Naive thymus-derived CD8-positive, alpha-beta T cell (primary cell): ENCODE measurements at regions not wholly inside any gene's neighbourhood (a gene's known extent, or its start where the extent isn't known, plus 50 kb on each side); places are given as distances from the start of the nearest gene placed in this dataset.
"Not testable (repeated sequence)": the region's sequence is repeated elsewhere in the genome, so short reads cannot be mapped to it uniquely, and the experiment has no call there.

Experiments used
- ATAC-seq, 2 donors: fragments of 150-1000 bp; cut with Tn5 transposase in 1 of 2; sonication (Bioruptor Pico), chemical (Tn5 transposase) in 1 of 2; 1 replicate in 1 of 2; 2 replicates in 1 of 2; pipeline ENCODE4 v1.10.0; 2021; ENCODE audit warnings: mild to moderate bottlenecking in 2 of 2, moderate library complexity in 2 of 2
- POLR2A ChIA-PET: fragments of 350-600 bp; sonication (Branson Sonifier 250); formaldehyde crosslinking; loops from one replicate; lab custom pipeline; 2021; ENCODE audit warnings: antibody characterized with exemption; lab: Charles Lee
- DNase-seq, 10 donors: peaks; one replicate each; pipeline versions ENCODE4 v3.0.0 to v3.0.0-alpha.2; 2020 to 2022
- H3K27ac Mint-ChIP-seq, 10 donors: one replicate each; pipeline ENCODE4 v1.8.0; 2020 to 2022; ENCODE audit warnings: mild to moderate bottlenecking in 10 of 10, mixed read lengths in 10 of 10, moderate library complexity in 4 of 10, inconsistent platforms in 1 of 10
- H3K27me3 Mint-ChIP-seq, 5 donors: one replicate each; pipeline ENCODE4 v1.8.0; 2021 to 2022; ENCODE audit warnings: mixed read lengths in 5 of 5
- H3K36me3 Mint-ChIP-seq, 3 donors: one replicate each; pipeline ENCODE4 v1.8.0; 2020 to 2022; ENCODE audit warnings: mixed read lengths in 3 of 3, mild to moderate bottlenecking in 2 of 3, inconsistent platforms in 1 of 3
- H3K4me1 Mint-ChIP-seq, 4 donors: one replicate each; pipeline ENCODE4 v1.8.0; 2021 to 2022; ENCODE audit warnings: mixed read lengths in 4 of 4
- H3K4me3 Mint-ChIP-seq, 10 donors: one replicate each; pipeline ENCODE4 v1.8.0; 2020 to 2022; ENCODE audit warnings: mild to moderate bottlenecking in 10 of 10, mixed read lengths in 10 of 10, moderate library complexity in 6 of 10, inconsistent platforms in 1 of 10
- H3K9me3 Mint-ChIP-seq, 9 donors: one replicate each; pipeline ENCODE4 v1.8.0; 2020 to 2022; ENCODE audit warnings: mixed read lengths in 9 of 9, mild to moderate bottlenecking in 3 of 9, inconsistent platforms in 1 of 9, moderate library complexity in 1 of 9

DNA sequence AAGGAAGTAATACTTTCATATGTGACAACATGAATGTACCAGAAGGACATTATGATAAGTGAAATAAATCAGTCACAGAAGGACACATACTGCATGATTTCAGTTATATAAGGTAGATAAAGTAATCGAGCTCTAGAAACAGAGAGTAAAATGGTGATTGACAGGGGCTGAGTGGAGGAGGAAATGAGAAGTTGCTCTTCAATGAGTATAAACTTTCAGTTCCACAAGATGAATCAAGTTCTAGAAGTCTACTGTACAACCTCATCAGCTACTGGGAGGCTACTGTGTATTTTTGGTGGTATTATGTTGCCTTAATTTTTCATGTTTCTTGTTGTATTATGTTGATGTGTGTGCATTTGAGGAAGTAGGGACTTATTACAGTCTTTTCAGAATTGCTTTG lies 270.9 kb upstream of the GRIA3 start:
- ATAC-seq = no peak
- DNase-seq = no peak
- H3K27ac Mint-ChIP-seq = no peak overlapping the region
- no peaks in the 10 kb centered on the region for H3K4me1 Mint-ChIP-seq
- H3K36me3 Mint-ChIP-seq = no peaks in the 10 kb centered on the region
- POLR2A ChIA-PET = no interaction called here
- H3K9me3 Mint-ChIP-seq = peaks cover 0 to 28% (median 5%) of the 10 kb centered on the region in 9 donors
- no peaks in the 10 kb centered on the region for H3K27me3 Mint-ChIP-seq
- no peak overlapping the region for H3K4me3 Mint-ChIP-seq

DNA sequence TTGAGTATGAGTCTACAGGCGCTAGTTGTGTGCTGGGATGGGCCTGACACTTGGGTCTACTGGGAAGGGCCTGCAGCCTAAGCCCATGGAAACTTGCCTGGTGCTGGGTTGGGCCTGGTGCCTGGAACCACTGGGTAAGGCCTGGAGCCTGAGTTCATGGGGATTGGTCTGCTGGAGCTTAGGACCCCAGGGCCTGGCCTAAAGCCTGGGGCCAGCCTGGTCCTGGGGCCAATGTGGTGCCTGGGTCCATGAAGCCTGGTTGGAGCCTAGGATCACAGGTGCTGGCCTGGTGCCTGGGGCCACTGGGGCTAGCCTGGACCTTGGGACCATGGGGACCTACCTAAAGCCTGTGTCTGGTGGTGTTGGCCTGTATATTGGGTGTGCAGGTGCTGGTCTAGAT lies 270.3 kb upstream of the GRIA3 start:
- H3K27me3 Mint-ChIP-seq = no peaks in the 10 kb centered on the region
- H3K27ac Mint-ChIP-seq = no peak overlapping the region
- POLR2A ChIA-PET = no interaction called here
- H3K4me3 Mint-ChIP-seq = no peak overlapping the region
- no peaks in the 10 kb centered on the region for H3K36me3 Mint-ChIP-seq
- ATAC-seq (no peak), DNase-seq (no peak)
- H3K4me1 Mint-ChIP-seq = no peaks in the 10 kb centered on the region
- H3K9me3 Mint-ChIP-seq = peaks cover 0 to 28% (median 7%) of the 10 kb centered on the region in 9 donors

DNA sequence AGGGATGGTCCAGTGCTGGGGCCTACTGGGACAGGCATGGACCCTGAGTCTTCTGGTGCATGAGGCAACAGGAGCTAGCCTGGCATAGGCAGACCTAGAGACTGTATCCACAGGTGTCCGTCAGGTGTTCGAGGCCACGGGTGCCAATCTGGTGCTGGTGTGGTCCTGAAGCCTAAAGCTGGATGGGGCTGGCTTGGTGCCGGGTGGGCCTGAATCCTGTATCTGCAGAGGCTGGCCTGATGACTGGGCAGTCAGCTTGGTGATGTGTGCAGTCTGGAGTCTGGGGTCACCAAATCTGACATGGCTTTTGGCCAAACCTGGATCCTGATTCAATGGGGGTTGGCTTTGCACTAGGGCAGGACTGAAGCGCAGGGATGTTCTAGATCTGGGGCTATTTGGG lies 269.8 kb upstream of the GRIA3 start:
- no peak for DNase-seq
- no peak for ATAC-seq
- H3K27me3 Mint-ChIP-seq = no peaks in the 10 kb centered on the region
- H3K9me3 Mint-ChIP-seq = peaks cover 0 to 27% (median 5%) of the 10 kb centered on the region in 9 donors
- no peaks in the 10 kb centered on the region for H3K4me1 Mint-ChIP-seq
- no peaks in the 10 kb centered on the region for H3K36me3 Mint-ChIP-seq
- no peak overlapping the region for H3K27ac Mint-ChIP-seq
- no peak overlapping the region for H3K4me3 Mint-ChIP-seq
- POLR2A ChIA-PET = no interaction called here

DNA sequence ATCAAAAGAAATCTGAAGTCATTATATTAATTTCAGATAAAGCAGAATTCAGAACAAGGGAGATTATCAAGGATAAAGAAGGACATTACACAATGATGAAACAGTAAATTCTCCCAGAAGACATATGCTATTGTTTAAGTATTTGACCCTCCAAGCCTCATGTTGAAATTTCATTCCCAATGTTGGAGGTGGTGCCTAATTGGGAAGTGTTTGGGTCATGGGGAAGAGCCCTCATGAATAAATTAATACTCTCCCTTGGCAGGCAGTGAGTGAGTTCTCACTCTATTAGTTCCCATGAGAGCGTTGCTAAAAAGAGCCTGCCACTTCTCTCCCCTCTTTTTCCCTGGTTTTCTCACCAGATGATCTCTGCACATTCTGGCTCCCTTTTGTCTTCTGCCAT lies 249.9 kb upstream of the GRIA3 start:
- ATAC-seq = no peak

DNA sequence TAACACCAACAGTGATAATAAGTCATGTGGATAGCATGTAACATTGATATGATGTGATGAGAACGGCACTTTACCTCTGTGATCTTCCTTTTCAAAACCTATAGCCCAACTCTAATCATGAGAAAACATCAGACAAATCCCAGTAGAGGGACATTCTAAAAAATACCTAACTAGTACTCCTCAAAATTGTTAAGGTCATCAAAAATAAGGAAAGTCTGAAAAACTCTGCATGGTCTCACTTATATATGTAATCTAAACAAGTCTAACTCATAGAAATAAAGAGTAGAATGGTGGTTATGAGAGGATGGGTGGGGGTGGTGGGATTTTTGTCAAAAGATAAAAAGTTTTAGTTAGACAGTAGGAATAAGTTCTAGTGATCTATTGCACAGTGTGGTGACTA lies 243.9 kb upstream of the GRIA3 start:
- ATAC-seq (no peak), DNase-seq (no peak)
- H3K27me3 Mint-ChIP-seq = no peaks in the 10 kb centered on the region
- no peak overlapping the region for H3K27ac Mint-ChIP-seq
- no peaks in the 10 kb centered on the region for H3K4me1 Mint-ChIP-seq
- H3K9me3 Mint-ChIP-seq = peaks cover 0 to 6% (median 2%) of the 10 kb centered on the region in 9 donors
- POLR2A ChIA-PET = no interaction called here
- no peaks in the 10 kb centered on the region for H3K36me3 Mint-ChIP-seq
- no peak overlapping the region for H3K4me3 Mint-ChIP-seq

More for the DNA sequence above, 249.9 kb upstream of the GRIA3 start:
- Mint-ChIP-seq H3K4me3 (no peak overlapping the region), H3K27ac (no peak overlapping the region), H3K27me3 (no peaks in the 10 kb centered on the region), H3K9me3 (peaks cover 0 to 7% (median 0%) of the 10 kb centered on the region in 9 donors), H3K36me3 (no peaks in the 10 kb centered on the region), H3K4me1 (no peaks in the 10 kb centered on the region)
- DNase-seq = no peak
- POLR2A ChIA-PET = no interaction called here

DNA sequence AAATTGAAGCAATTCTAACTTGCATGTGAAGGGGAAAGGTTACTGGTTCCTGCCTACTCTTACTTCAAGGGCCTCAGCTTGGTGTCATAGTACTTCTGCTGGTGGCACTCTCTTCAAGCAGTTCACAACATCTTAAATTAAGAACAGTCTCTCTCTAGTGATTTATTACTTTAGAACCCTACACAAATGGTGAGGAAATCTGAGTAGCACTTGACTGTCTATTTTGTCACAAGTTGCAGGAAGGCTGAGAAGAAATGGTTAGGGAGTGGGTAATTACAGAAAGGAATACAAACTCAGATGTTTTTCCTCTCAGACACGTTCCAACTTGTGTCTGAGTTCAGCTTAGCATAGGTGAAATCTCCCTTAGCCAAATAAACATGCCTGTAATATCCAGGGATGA lies 242.3 kb upstream of the GRIA3 start:
- H3K9me3 Mint-ChIP-seq = peaks cover 0 to 6% (median 2%) of the 10 kb centered on the region in 9 donors
- no peaks in the 10 kb centered on the region for H3K4me1 Mint-ChIP-seq
- ATAC-seq = no peak
- DNase-seq = no peak
- no peak overlapping the region for H3K27ac Mint-ChIP-seq
- no peaks in the 10 kb centered on the region for H3K36me3 Mint-ChIP-seq
- H3K4me3 Mint-ChIP-seq = no peak overlapping the region
- POLR2A ChIA-PET = no interaction called here
- no peaks in the 10 kb centered on the region for H3K27me3 Mint-ChIP-seq

DNA sequence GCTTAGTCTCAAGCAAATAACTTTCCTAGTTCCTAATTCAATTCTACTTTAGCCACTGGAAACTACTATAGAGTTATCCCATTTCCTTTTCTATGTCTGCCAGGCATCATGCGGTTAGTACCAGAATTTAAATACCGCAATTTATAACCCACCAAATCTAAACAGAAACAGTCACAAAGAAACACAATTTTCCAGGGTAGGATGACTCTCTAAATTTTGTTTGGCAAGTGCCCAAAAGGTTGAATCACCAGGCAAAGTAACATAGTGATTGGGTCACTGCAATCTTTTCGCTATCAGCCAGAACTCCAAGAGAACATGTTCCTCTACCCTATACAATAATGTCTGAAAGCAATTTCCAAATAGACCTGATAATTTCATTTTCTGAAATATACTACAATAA lies 240.2 kb upstream of the GRIA3 start:
- no peaks in the 10 kb centered on the region for H3K4me1 Mint-ChIP-seq
- POLR2A ChIA-PET = no interaction called here
- H3K9me3 Mint-ChIP-seq = peaks cover 0 to 6% (median 2%) of the 10 kb centered on the region in 9 donors
- ATAC-seq (no peak), DNase-seq (no peak)
- no peak overlapping the region for H3K27ac Mint-ChIP-seq
- H3K4me3 Mint-ChIP-seq = no peak overlapping the region
- no peaks in the 10 kb centered on the region for H3K36me3 Mint-ChIP-seq
- H3K27me3 Mint-ChIP-seq = no peaks in the 10 kb centered on the region

DNA sequence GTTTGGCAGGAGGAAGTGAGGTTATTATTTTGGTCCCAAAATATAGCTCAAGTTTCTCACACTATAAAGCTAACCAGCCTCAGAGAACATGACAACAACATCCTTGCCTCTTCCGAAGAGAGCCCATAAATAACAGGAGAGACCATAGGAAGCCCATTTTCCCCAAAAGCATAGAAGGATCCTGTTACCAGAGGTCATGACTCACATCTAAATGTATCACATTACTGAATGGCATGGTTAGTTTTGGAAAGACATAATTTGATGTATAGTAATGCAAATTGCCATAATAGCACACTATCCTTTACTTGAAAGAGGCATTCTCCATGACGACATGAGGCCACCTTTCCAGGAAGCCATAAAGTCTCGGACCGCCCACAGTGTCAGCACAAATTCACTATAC lies 238.8 kb upstream of the GRIA3 start:
- Mint-ChIP-seq H3K27me3 (no peaks in the 10 kb centered on the region), H3K36me3 (no peaks in the 10 kb centered on the region), H3K9me3 (peaks cover 0 to 7% (median 2%) of the 10 kb centered on the region in 9 donors), H3K27ac (peak overlapping the region in 2 of 10 donors; percentile 18 to 34), H3K4me1 (no peaks in the 10 kb centered on the region), H3K4me3 (no peak overlapping the region)
- POLR2A ChIA-PET = no interaction called here
- no peak for DNase-seq
- no peak for ATAC-seq

DNA sequence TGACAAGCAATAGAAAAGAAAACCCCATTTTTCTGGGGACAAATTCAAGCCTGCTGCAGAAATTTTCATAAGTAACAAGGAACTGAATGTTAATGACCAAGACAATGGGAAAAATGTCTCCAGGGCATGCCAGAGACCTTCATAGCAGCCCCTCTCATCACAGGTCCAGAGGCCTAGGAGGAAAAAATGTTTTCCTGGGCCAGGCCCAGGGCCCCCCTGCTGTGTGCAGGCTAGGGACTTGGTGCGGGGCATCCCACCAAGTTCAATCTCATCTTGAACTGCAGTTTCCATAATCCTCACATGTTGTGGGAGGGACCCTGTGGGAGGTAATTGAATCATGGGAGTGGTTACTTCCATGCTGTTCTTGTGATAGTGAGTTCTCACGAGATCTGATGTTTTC lies 211.5 kb upstream of the GRIA3 start:
- DNase-seq = no peak
- Mint-ChIP-seq H3K27ac (no peak overlapping the region), H3K27me3 (no peaks in the 10 kb centered on the region), H3K4me3 (no peak overlapping the region), H3K9me3 (peaks cover 0 to 10% (median 7%) of the 10 kb centered on the region in 9 donors), H3K4me1 (no peaks in the 10 kb centered on the region), H3K36me3 (peaks cover 0 to 4% (median 0%) of the 10 kb centered on the region in 3 donors)
- POLR2A ChIA-PET = no interaction called here
- no peak for ATAC-seq

DNA sequence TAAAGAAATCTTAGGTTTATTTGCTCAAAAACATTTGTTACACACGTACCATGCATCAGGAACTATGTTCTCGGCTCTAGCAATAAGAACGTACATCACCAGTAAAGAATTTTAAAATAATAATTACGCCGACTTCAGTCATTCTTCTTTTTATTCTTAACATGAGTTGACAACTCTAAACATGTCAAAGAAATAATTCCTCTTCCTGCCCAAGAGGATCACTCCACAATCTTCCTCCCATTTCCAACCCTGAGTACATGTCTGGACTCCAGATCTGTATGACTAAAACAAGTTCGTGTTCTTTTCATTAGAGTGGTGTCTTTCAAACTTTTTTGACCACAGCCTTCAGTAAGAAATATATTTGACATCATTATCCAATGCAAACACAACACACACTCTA lies 201.6 kb upstream of the GRIA3 start:
- ATAC-seq (no peak), DNase-seq (no peak)
- no peaks in the 10 kb centered on the region for H3K27me3 Mint-ChIP-seq
- H3K27ac Mint-ChIP-seq = no peak overlapping the region
- no peak overlapping the region for H3K4me3 Mint-ChIP-seq
- POLR2A ChIA-PET = no interaction called here
- H3K4me1 Mint-ChIP-seq = no peaks in the 10 kb centered on the region
- H3K36me3 Mint-ChIP-seq = no peaks in the 10 kb centered on the region
- H3K9me3 Mint-ChIP-seq = peaks cover 0 to 11% (median 0%) of the 10 kb centered on the region in 9 donors

DNA sequence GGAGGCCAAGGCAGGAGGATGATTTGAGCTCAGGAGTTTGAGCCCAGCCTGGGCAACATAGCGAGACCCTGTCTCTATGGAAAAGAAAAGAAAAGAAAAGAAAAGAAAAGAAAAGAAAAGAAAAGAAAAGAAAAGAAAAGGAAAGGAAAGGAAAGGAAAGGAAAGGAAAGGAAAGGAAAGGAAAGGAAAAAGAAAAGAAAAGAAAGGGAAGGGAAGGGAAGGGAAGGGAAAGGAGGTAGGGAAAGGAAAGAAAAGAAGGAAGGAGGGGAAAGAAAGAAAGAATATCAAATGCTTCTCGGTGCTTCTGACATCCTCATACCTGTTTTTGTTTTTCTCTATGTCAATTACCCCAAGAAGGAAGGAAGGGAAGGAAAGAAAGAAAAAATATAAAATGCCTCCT lies 181.2 kb upstream of the GRIA3 start:
- H3K4me1 Mint-ChIP-seq, ATAC-seq, H3K27me3 Mint-ChIP-seq, DNase-seq, H3K4me3 Mint-ChIP-seq, H3K36me3 Mint-ChIP-seq, POLR2A ChIA-PET: not testable (repeated sequence)
- H3K27ac Mint-ChIP-seq = peak overlapping the region in 1 of 10 donors; percentile 64
- H3K9me3 Mint-ChIP-seq = peaks cover 0 to 24% (median 3%) of the 10 kb centered on the region in 9 donors

DNA sequence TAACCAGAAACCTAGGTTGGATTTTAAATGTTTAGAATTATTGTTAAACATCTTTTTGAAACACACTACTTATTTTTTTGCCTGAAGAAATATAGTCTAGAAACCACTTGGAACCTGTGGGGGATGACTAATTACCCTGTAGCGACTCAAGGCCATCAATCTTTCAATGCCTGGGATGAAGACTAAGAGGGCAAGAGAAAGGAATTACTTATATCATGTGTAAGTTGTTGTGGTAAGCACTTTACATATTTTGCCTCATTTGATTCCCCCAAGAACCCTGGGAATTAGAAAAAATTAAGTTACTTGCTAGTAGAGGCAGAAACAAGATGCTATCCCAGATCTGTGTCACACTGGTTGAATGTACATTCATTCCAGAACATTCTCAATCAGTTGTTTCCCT lies 170.9 kb upstream of the GRIA3 start:
- Mint-ChIP-seq H3K4me1 (no peaks in the 10 kb centered on the region), H3K9me3 (peaks cover 0 to 16% (median 4%) of the 10 kb centered on the region in 9 donors), H3K4me3 (no peak overlapping the region), H3K27ac (no peak overlapping the region), H3K27me3 (no peaks in the 10 kb centered on the region), H3K36me3 (peaks cover 0 to 9% (median 0%) of the 10 kb centered on the region in 3 donors)
- POLR2A ChIA-PET = no interaction called here
- ATAC-seq = no peak
- DNase-seq = no peak

DNA sequence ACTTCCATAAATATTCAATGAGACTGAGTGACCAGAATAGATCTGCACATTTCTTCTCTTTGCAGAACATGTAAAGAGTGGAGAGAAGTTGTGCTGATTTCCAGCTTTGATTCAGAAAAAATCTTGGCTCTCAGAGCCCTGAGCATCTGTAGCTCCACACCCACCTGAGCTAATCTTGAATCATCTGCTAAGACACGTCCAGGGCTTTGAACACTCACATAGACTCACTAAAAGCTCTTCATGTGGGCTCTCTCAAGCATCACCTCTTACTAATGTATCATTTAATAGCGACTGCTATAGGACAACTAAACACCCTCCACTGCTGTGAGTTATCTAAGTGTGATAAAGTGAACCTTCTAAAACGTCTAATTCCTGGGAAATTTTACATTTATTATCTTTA lies 147.7 kb upstream of the GRIA3 start:
- POLR2A ChIA-PET = no interaction called here
- peaks cover 0 to 4% (median 0%) of the 10 kb centered on the region in 5 donors for H3K27me3 Mint-ChIP-seq
- H3K4me3 Mint-ChIP-seq = no peak overlapping the region
- no peak for DNase-seq
- ATAC-seq = no peak
- H3K9me3 Mint-ChIP-seq = peaks cover 0 to 2% (median 0%) of the 10 kb centered on the region in 9 donors
- H3K27ac Mint-ChIP-seq = no peak overlapping the region
- peaks cover 0 to 2% (median 0%) of the 10 kb centered on the region in 4 donors for H3K4me1 Mint-ChIP-seq
- H3K36me3 Mint-ChIP-seq = no peaks in the 10 kb centered on the region

DNA sequence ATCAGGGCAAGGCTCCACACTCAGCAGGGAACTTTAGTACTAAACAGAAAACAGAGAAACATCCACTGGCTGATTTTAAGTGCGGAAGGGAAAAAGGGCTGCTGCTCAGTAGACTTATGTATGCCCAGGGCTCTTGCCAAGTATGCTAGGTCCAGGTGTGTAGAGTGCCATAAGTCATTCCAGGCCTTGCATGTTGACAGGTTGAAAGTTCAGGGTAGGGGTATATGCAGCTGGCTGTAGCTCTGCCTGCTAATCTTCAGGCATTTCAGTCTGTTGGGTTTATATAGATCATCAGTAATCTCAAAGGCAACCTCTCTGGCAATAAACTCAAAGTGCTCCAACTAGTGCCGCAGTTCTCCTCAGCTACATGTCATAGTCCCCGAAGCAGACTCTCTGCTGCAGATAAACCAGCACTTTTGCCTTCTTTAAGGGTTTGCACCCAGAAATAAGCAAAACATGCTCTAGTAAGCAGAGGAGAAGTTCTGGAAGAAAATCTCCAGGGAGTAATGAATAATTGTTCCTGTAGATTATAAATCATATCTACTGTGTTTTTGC lies 134.9 kb upstream of the GRIA3 start:
- H3K27me3 Mint-ChIP-seq = no peaks in the 10 kb centered on the region
- DNase-seq = no peak
- ATAC-seq = no peak
- H3K27ac Mint-ChIP-seq = no peak overlapping the region
- H3K4me3 Mint-ChIP-seq = no peak overlapping the region
- no peaks in the 10 kb centered on the region for H3K4me1 Mint-ChIP-seq
- POLR2A ChIA-PET = no interaction called here
- H3K36me3 Mint-ChIP-seq = no peaks in the 10 kb centered on the region
- peaks cover 0 to 6% (median 0%) of the 10 kb centered on the region in 9 donors for H3K9me3 Mint-ChIP-seq
